Endothelial cell of umbilical vein (primary cell): ENCODE measurements at regions not wholly inside any gene's neighbourhood (a gene's known extent, or its start where the extent isn't known, plus 50 kb on each side); places are given as distances from the start of the nearest gene placed in this dataset.

Experiments
- EZH2 ChIP-seq: IDR thresholded peaks from 2 replicates; pipeline ENCODE4 v1.6.1; 2012; ENCODE audit warnings: borderline replicate concordance, low read depth, mild to moderate bottlenecking, moderate library complexity, low read length, inconsistent platforms; ENCODE audit not compliant: severe bottlenecking
- FOS ChIP-seq: IDR thresholded peaks from 2 replicates; pipeline ENCODE4 v1.6.1; 2011; ENCODE audit warnings: mild to moderate bottlenecking, low read length, moderate library complexity, borderline replicate concordance; ENCODE audit not compliant: insufficient read depth
- JUN ChIP-seq: IDR thresholded peaks from 2 replicates; pipeline ENCODE4 v1.6.1; 2011; ENCODE audit warnings: borderline replicate concordance, low read depth; ENCODE audit not compliant: insufficient read length, insufficient read depth
- MYC ChIP-seq: IDR thresholded peaks from one replicate; pipeline ENCODE4 v1.6.1; 2011; ENCODE audit warnings: mild to moderate bottlenecking, low read depth, low read length
- POLR2A ChIP-seq: IDR thresholded peaks from 2 replicates; pipeline ENCODE4 v1.6.1; 2012; ENCODE audit warnings: low read depth, mild to moderate bottlenecking, control low read depth, low read length
- POLR2AphosphoS5 ChIP-seq: IDR thresholded peaks from 2 replicates; pipeline ENCODE4 v1.6.1; 2012; ENCODE audit warnings: low read depth, mild to moderate bottlenecking, control low read depth, low read length, moderate library complexity; ENCODE audit not compliant: insufficient read depth
- TF ChIP-seq, protein P1 (sequence below), 2 donors: IDR thresholded peaks; 1 replicate in 1 of 2; 2 replicates in 1 of 2; pipeline ENCODE4 v1.5.1; 2011; ENCODE audit warnings: low read length in 2 of 2, mild to moderate bottlenecking in 2 of 2, moderate library complexity in 2 of 2, control low read depth in 1 of 2, inconsistent platforms in 1 of 2, low read depth in 1 of 2; ENCODE audit not compliant: insufficient read depth in 1 of 2; ENCODE audit errors: extremely low read depth in 1 of 2

DNA sequence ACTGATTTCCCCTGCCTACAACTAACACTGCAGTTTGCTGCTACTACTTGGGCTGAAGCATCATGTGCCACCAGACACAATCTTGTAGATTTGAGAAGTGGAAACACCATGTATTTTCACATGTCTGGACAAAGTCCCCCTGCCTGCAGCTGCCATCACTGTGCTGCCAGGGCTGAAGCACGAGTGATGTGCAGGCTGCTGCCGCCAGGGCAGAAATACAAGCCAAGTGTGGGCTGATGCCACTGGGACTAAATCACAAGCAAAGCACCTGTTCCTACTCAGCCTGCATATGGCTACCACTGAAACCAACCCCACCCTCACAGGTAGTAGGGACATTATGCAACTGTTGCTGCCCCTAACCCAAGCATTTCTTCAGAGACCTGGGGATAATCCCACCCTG lies 179.5 kb upstream of the SLC35G4 start:
- TF ChIP-seq, protein P1, sequence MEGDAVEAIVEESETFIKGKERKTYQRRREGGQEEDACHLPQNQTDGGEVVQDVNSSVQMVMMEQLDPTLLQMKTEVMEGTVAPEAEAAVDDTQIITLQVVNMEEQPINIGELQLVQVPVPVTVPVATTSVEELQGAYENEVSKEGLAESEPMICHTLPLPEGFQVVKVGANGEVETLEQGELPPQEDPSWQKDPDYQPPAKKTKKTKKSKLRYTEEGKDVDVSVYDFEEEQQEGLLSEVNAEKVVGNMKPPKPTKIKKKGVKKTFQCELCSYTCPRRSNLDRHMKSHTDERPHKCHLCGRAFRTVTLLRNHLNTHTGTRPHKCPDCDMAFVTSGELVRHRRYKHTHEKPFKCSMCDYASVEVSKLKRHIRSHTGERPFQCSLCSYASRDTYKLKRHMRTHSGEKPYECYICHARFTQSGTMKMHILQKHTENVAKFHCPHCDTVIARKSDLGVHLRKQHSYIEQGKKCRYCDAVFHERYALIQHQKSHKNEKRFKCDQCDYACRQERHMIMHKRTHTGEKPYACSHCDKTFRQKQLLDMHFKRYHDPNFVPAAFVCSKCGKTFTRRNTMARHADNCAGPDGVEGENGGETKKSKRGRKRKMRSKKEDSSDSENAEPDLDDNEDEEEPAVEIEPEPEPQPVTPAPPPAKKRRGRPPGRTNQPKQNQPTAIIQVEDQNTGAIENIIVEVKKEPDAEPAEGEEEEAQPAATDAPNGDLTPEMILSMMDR (IDR thresholded peaks at IDR 0.05; ENCODE audit: extremely low read depth in 1 of 2, insufficient read depth in 1 of 2, low read depth in 1 of 2, low read length in 2 of 2), result no peak
- TF ChIP-seq POLR2A (no peak), EZH2 (no peak), JUN (no peak), POLR2AphosphoS5 (no peak), FOS (no peak), MYC (no peak)
